Adipose tissue (tissue), 3 donors: ENCODE measurements at regions not wholly inside any gene's neighbourhood (a gene's known extent, or its start where the extent isn't known, plus 50 kb on each side); places are given as distances from the start of the nearest gene placed in this dataset.

Source experiments
- H3K27ac ChIP-seq: one replicate; pipeline ENCODE4 v1.5.1; 2013; ENCODE audit warnings: low read depth, low read length
- WGBS, 3 donors: extraction: QIAGEN DNeasy Blood & Tissue Kit; methylation state at CpG; one replicate each; pipeline ENCODE4 v1.1.7; 2013; 5-methylcytosine and 5-hydroxymethylcytosine counted together
- donor health status: healthy with polysubstance abuse.
- donor health status: Bipolar disorder and iron deficiency.
- donor health status: healthy.

- WGBS, 3 donors = 62 to 72% (median 70%) methylated on average over 2 of the region's 2 CpGs
- no peak overlapping the region for H3K27ac ChIP-seq
Measured at GRCh38 chr2:66686755-66687154, 251.8 kb downstream of the MEIS1 start.

DNA sequence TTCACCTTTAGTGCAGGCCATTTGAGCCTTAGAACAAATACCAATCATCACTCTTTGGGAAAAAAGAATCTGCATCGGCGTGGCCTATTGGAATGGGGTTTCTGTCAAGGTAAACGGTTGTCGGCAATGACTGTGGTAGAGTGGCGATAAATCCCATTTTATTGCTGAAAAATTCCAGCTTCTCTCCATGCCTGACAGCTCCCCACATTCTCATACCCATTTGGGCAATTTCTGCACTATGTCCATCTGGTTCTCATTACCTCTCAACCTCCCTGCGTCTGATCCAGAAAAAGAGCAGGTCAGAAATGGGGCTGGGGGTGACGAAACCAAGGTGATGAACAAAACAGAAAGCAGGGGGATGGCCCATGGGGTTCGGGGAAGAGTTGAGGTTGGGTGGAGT, 254.0 kb downstream of the MEIS1 start:
- 67 to 92% (median 77%) methylated on average over 8 of the region's 8 CpGs for whole genome bisulfite sequencing, 3 donors
- H3K27ac ChIP-seq = peak overlapping the region; percentile 34

DNA sequence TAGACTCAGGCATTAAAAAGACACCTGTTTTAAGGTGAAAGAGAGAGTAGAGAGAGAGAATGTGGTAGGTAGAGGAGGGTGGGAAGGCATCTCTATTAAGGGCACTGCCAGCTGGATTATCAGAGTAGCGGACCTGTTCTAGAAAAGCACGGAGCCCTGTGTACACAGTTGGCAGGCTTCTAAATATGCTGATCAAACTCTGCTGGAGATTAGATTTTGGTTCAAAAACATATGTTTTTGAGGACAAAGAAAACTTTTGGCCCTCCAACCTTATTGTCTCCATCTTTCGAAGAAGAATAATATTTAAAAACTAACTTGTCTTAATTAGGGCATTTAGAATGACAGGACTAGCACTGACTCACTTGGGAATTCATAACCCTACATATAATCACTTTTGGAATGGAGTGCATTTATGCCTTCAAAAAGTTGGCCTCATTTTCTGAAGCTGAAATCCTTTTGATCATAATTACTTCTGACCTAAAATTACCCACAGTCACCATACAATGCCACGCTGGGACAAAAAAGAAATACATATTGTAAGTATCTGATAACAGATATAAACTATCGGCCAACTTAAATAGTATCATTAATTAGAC, 254.6 kb downstream of the MEIS1 start:
- H3K27ac ChIP-seq = peak overlapping the region; percentile 34
- WGBS, 3 donors = 35 to 65% (median 65%) methylated on average over 5 of the region's 5 CpGs

DNA sequence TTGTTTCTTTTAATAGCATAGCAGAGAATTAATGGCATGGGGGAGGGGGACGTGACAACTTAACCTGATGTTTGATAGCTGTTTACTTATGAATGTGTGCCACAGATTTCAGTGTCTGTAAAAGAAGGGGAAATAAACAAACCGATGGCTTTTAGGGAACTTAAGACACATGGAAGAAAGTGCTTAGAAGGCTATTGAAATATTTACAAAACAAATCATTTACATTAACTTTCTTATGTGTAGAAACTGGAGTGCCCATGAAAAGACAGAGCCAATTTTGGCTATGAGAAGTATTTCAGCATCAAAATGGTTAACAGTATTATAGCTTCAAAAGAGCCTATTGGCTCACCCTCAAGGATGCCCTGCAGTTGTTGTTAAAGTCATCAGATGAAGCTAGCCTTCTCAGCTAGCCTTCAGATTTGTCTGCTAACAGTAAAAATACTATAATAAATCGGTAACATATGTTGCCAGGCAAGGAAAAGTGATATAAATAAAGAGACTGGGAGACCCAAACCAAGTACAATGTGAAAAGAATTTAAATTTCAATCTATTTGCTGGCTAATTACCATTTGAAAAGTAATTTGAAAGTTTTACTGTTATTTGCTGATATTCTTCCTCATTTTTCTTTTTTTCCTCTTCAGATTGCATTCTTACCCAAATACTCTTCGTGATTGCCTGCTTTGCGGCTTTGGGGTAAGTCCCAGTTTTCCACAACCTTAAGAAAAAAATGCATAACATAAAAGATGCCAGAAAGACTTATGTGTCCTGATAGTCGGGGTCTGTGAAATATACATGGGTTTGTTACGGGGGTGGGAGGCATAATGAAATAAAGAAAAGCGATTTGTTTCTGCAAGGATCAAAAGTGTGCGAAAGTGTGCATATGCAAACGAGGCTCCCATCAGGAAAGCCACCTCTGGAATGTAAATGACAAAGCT, 256.4 kb downstream of the MEIS1 start:
- H3K27ac ChIP-seq = no peak overlapping the region
- WGBS, 3 donors = 50 to 76% (median 53%) methylated on average over 10 of the region's 10 CpGs

DNA sequence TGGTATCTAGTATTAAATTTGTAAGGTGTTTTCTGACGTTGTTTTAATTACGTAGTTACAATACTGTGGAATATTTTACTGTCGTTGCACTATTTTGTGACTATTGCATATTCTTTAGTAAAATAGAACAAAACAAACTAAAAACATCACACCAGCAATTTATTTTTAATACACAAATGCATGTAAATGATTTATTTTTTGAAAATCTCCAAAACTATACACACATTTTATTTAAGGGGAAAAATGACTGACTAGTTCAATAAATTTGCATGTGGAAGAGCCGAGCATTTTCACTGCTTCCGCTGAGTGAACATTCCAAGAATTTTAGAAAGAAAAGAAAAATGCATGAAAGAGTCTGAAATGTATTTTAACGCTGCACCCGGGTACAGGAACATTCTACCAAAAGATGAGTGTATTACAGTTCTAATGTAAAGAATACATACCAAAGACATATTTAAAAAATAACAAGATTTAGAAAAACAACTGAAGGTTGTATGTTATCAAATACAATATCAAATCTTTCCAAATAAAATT, 257.7 kb downstream of the MEIS1 start:
- WGBS, 3 donors = 49 to 82% (median 58%) methylated on average over 7 of the region's 7 CpGs
- no peak overlapping the region for H3K27ac ChIP-seq

- H3K27ac ChIP-seq = no peak overlapping the region
Measured at GRCh38 chr2:66693076-66693965, 258.4 kb downstream of the MEIS1 start.

GRCh38 chr2:66694087-66694860, 259.3 kb downstream of the MEIS1 start:
- WGBS, 3 donors = 55 to 78% (median 67%) methylated on average over 4 of the region's 4 CpGs
- no peak overlapping the region for H3K27ac ChIP-seq

More at GRCh38 chr2:66693076-66693965, 258.4 kb downstream of the MEIS1 start:
- 47 to 75% (median 52%) methylated on average over 4 of the region's 4 CpGs for WGBS, 3 donors

- H3K27ac ChIP-seq = no peak overlapping the region
- WGBS, 3 donors = 58 to 86% (median 65%) methylated on average over 4 of the region's 4 CpGs
Measured at GRCh38 chr2:66695226-66695735, 260.4 kb downstream of the MEIS1 start.

DNA sequence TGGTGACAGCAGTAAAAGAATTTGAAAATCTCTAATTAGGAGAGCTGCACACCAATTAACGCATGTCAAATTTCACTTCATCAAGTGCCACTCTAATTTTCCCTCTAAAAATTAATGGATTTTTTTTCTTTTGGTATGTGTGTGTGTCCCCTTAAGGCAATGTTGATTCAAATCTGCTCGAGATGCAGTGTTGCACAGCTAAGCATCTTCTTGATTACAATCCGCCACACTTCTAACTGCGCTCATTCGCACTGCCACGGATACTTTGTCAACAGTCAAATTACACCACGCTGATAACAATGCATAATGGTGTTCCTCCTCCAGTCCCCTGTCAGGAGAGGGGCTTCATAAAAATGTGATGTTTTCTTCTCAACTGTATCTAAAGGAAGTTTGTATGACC, 261.4 kb downstream of the MEIS1 start:
- H3K27ac ChIP-seq = no peak overlapping the region
- WGBS, 3 donors = 51 to 73% (median 55%) methylated on average over 7 of the region's 7 CpGs

- no peak overlapping the region for H3K27ac ChIP-seq
- WGBS, 3 donors = 54 to 64% (median 59%) methylated on average over 4 of the region's 4 CpGs
Measured at GRCh38 chr2:66696886-66697285, 262.0 kb downstream of the MEIS1 start.

GRCh38 chr2:66697366-66697765, 262.4 kb downstream of the MEIS1 start:
- 42 to 81% (median 45%) methylated on average over 4 of the region's 4 CpGs for WGBS, 3 donors
- H3K27ac ChIP-seq = no peak overlapping the region

GRCh38 chr2:66698091-66698490, 263.2 kb downstream of the MEIS1 start:
- WGBS, 3 donors = 52 to 78% (median 53%) methylated on average over 3 of the region's 3 CpGs
- H3K27ac ChIP-seq = no peak overlapping the region

GRCh38 chr2:66698576-66699239, 263.8 kb downstream of the MEIS1 start:
- WGBS, 3 donors = 65 to 89% (median 70%) methylated on average over 5 of the region's 5 CpGs
- no peak overlapping the region for H3K27ac ChIP-seq

DNA sequence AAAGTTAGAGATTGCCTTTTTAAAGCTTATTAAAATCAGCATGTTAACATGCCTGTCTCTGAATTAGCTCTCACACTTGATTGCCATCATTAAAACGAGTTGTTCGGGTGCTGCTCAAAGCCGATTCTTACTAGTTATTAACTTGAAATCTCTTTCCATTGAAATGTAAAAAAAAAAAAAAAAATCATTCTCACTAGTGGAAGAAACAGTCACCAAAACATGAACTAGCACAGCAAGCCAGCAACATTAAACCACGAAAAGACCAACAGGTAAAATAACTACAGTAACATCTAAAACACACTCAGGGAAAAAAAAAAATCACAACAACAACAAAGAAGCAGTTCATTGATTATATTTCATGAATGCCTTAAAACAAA, 264.5 kb downstream of the MEIS1 start:
- H3K27ac ChIP-seq = no peak overlapping the region
- WGBS, 3 donors = 62 to 80% (median 80%) methylated on average over 4 of the region's 4 CpGs

- WGBS, 3 donors = 43 to 77% (median 60%) methylated on average over 7 of the region's 7 CpGs
- no peak overlapping the region for H3K27ac ChIP-seq
Measured at GRCh38 chr2:66699793-66700676, 265.1 kb downstream of the MEIS1 start.

DNA sequence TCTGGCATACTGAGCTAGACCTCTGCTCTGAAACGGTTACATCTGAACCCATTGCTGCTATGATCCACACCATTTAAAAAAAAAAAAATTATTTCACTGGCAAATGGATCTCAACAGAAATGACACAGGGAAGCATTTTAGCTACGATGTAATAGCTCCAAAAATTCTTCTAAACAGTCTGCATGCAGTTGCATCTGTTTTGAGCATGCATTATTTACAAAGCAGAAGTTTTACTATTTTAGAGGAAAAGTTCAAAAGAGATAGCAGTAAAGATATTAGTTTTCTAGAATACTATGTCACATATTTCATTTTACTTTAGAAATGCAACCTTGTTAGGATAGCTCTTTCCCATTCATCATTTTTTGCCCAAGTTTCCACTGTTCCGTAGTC, 265.7 kb downstream of the MEIS1 start:
- 55 to 76% (median 57%) methylated on average over 3 of the region's 3 CpGs for WGBS, 3 donors
- H3K27ac ChIP-seq = no peak overlapping the region
